Prostate gland (tissue), 2 donors: ENCODE measurements at regions not wholly inside any gene's neighbourhood (a gene's known extent, or its start where the extent isn't known, plus 50 kb on each side); places are given as distances from the start of the nearest gene placed in this dataset.

Source experiments
- DNase-seq: peaks from one replicate; pipeline ENCODE4 v3.0.0-alpha.2; 2019; ENCODE audit warnings: low spot score
- H3K27ac ChIP-seq, 2 donors: fragments of 200-600 bp; sonication (generic); 2 replicates each; pipeline ENCODE4 v1.5.1; 2017 to 2019
- H3K27me3 ChIP-seq: fragments of 200-600 bp; sonication (generic); replicated peaks from 2 replicates; pipeline ENCODE4 v1.5.1; 2019; ENCODE audit not compliant: insufficient read depth
- H3K36me3 ChIP-seq, 2 donors: fragments of 200-600 bp; sonication (generic); 1 replicate in 1 of 2; 2 replicates in 1 of 2; pipeline versions ENCODE4 v1.5.1 to v1.8.1; 2017 to 2019
- H3K4me1 ChIP-seq: fragments of 200-600 bp; sonication (generic); replicated peaks from 2 replicates; pipeline ENCODE4 v1.5.1; 2019
- H3K4me3 ChIP-seq, 2 donors: fragments of 200-600 bp; sonication (generic); 2 replicates each; pipeline ENCODE4 v1.5.1; 2017 to 2019
- H3K9me3 ChIP-seq: fragments of 200-600 bp; sonication (generic); 2 replicates; pipeline ENCODE4 v1.5.1; 2017
- POLR2A ChIP-seq: fragments of 450-650 bp; IDR thresholded peaks from one replicate; pipeline ENCODE4 v1.6.1; 2016; ENCODE audit warnings: antibody characterized with exemption, mild to moderate bottlenecking
- POLR2AphosphoS5 ChIP-seq: sonication (generic); formaldehyde crosslinking; IDR thresholded peaks from one replicate; pipeline ENCODE4 v1.6.1; 2017; ENCODE audit warnings: antibody characterized with exemption
- WGBS: methylation state at CpG from one replicate; pipeline ENCODE4 v1.1.5; 2018; 5-methylcytosine and 5-hydroxymethylcytosine counted together
- intact Hi-C: fragments of 100-400 bp; cut with DNase I; formaldehyde crosslinking; loops from one replicate; pipeline ENCODE4 v1.14.2; 2022
- TF ChIP-seq, protein P1 (sequence below), 4 experiments: fragments of 200-600 bp in 2 of 4; fragments of 450-650 bp in 2 of 4; sonication (generic) in 2 of 4; IDR thresholded peaks; 1 replicate in 3 of 4; 2 replicates in 1 of 4; pipeline ENCODE4 v1.5.1; 2016 to 2019; ENCODE audit warnings: antibody characterized with exemption in 4 of 4, mild to moderate bottlenecking in 2 of 4, moderate library complexity in 2 of 4

DNA sequence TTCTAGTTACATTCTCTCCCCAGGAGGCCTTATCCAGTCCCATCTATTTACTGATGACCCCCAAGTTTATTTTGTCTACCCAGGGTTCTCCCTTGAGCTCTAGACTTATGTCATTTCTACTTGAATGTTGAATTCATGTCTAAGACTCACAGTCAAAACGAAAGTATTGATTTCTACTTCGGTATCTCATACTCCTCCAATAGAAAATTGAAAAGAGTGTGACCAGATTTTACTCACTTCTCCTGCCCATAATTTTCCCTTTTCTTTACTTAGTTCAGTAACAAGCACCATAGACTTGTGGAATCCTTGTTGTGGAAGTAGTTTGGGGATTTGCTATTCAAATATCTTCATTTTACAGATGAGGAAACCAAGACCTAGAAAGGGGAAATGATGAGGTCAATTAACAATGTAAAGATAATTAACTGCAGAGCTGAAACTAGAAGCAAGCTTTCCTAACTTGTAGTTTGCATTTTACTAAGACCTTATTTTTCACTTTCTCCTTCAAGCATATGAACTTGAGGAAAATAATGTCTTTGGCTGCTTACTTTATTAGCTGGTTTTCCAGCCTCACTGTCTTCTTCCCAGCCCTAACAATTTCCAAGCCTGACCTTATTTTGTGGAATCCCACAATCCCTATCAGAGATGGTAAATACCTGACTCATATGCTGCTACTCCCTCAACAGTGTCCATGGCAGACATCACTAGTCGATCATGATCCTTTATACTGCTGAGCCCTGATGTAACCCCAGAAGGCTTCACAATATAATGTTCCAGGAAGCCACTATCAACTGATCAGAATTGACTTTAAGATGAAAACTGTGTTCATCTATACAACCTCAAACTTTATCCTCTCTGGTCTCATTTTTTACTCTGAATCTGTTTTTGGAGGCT lies 123.9 kb upstream of the AGBL1 start:
- Histone ChIP-seq H3K27me3 (no peaks in the 10 kb centered on the region), H3K4me3 (no peak overlapping the region), H3K4me1 (no peaks in the 10 kb centered on the region), H3K36me3 (no peaks in the 10 kb centered on the region), H3K27ac (no peak overlapping the region), H3K9me3 (no peaks in the 10 kb centered on the region)
- intact Hi-C loops = no loop called here
- DNase-seq = no peak
- WGBS = 91% methylated on average over 3 of the region's 3 CpGs
- TF ChIP-seq, protein P1, sequence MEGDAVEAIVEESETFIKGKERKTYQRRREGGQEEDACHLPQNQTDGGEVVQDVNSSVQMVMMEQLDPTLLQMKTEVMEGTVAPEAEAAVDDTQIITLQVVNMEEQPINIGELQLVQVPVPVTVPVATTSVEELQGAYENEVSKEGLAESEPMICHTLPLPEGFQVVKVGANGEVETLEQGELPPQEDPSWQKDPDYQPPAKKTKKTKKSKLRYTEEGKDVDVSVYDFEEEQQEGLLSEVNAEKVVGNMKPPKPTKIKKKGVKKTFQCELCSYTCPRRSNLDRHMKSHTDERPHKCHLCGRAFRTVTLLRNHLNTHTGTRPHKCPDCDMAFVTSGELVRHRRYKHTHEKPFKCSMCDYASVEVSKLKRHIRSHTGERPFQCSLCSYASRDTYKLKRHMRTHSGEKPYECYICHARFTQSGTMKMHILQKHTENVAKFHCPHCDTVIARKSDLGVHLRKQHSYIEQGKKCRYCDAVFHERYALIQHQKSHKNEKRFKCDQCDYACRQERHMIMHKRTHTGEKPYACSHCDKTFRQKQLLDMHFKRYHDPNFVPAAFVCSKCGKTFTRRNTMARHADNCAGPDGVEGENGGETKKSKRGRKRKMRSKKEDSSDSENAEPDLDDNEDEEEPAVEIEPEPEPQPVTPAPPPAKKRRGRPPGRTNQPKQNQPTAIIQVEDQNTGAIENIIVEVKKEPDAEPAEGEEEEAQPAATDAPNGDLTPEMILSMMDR (IDR thresholded peaks at IDR 0.05) = no peak
- TF ChIP-seq POLR2AphosphoS5 (no peak), POLR2A (no peak)

DNA sequence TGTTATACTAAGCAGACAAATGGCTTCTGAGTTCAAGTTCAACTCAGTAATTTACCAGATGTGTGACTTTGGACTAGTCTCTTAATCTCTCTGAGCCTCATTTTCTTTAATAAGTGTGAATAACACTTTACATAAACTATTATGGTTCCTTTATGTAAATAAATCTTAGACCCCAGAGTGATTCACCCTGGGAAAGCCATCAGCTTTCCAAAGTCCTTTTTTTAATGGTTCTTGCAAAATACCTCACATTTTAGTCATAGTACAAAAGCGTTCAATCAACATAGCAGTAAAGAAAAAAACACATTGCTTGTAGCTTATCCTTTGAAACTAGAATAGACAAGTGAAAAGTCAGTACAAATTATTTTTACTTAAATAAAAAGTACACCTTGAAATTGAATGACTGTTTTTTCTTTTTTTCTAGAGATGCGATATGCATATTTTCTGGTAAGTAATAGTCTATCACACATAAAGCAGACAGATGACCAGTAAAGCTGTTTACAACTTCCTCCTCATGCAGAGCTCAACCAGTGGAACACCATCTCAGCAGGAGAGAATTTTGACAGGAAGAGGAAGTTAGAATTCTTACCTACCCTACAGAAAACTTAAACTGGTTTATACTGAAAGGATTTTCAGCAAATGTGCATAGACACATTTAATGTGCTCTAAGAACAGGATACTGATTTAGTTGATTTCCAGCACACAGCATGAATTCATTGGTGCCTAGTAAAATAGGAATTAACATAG lies 123.0 kb upstream of the AGBL1 start:
- TF ChIP-seq POLR2A = no peak
- TF ChIP-seq, protein P1 (IDR thresholded peaks at IDR 0.05) = no peak
- TF ChIP-seq POLR2AphosphoS5 = no peak
- DNase-seq = no peak
- Histone ChIP-seq H3K4me1 (no peaks in the 10 kb centered on the region), H3K9me3 (no peaks in the 10 kb centered on the region), H3K27ac (no peak overlapping the region), H3K4me3 (no peak overlapping the region), H3K36me3 (no peaks in the 10 kb centered on the region), H3K27me3 (no peaks in the 10 kb centered on the region)
- WGBS = 71% methylated on average over 2 of the region's 2 CpGs
- intact Hi-C loops = no loop called here

DNA sequence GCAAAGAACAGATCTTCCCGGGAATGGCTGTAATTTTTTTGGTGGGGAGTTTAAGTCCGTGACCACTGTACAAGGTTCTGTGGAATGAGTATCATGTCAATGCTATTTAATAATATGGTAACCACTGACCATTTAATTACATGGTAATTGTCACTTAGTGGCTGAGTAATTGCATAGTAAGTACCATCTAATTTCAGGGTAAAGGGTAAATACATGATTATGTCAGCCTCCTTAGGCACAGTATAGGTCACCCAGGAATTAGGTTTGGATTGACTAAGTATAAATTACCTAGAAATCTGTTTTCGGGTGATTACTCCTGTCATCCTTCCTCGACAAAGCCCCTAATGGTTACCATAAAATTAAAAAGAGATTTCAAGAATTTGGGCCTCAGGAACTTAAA lies 120.1 kb upstream of the AGBL1 start:
- TF ChIP-seq POLR2A = no peak
- TF ChIP-seq POLR2AphosphoS5 = no peak
- TF ChIP-seq, protein P1 (IDR thresholded peaks at IDR 0.05) = no peak
- no peaks in the 10 kb centered on the region for H3K36me3 ChIP-seq
- no peaks in the 10 kb centered on the region for H3K9me3 ChIP-seq
- intact Hi-C loops = no loop called here
- H3K27me3 ChIP-seq = no peaks in the 10 kb centered on the region
- no peak overlapping the region for H3K27ac ChIP-seq
- no peaks in the 10 kb centered on the region for H3K4me1 ChIP-seq
- 73% methylated on average over 4 of the region's 4 CpGs for WGBS
- no peak overlapping the region for H3K4me3 ChIP-seq
- no peak for DNase-seq

DNA sequence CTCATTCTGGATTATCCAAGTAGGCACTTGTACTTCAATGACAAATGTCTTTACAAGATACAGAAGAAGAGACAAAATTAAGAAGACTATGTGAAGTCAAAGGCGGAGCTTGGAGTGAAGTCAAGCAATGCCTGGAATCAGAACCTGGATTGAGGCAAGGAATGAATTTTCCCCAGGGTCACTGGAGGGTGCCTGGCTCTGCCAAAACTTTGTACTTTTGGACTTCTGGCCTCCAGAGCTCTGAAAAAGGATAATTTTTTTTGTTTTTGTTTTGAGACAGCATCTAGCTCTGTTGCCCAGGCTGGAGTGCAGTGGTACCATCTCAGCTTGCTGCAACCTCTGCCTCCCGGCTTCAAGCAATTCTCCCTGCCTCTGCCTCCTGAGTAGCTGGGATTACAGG lies 119.3 kb upstream of the AGBL1 start:
- Histone ChIP-seq H3K9me3 (no peaks in the 10 kb centered on the region), H3K36me3 (no peaks in the 10 kb centered on the region), H3K27ac (no peak overlapping the region), H3K4me3 (no peak overlapping the region), H3K4me1 (no peaks in the 10 kb centered on the region), H3K27me3 (no peaks in the 10 kb centered on the region)
- WGBS = 95% methylated on average over 2 of the region's 2 CpGs
- no peak for TF ChIP-seq POLR2AphosphoS5
- TF ChIP-seq, protein P1 (IDR thresholded peaks at IDR 0.05) = no peak
- no peak for TF ChIP-seq POLR2A
- no peak for DNase-seq
- intact Hi-C loops = no loop called here
